NCI-H2196 (cell line): ENCODE measurements at regions not wholly inside any gene's neighbourhood (a gene's known extent, or its start where the extent isn't known, plus 50 kb on each side); places are given as distances from the start of the nearest gene placed in this dataset.
"Not testable (repeated sequence)": the region's sequence is repeated elsewhere in the genome, so short reads cannot be mapped to it uniquely, and the experiment has no call there.

Source experiments
- DNase-seq: peaks from one replicate; lab custom pipeline; 2025; ENCODE audit not compliant: unreplicated experiment; lab: John Stamatoyannopoulos, UW

- DNase-seq, result no peak
These were observed 162.7 kb upstream of the NT5E start for GRCh38 chr6:85287158-85287557.

- not testable (repeated sequence) for DNase-seq
These were observed 163.4 kb upstream of the NT5E start for GRCh38 chr6:85286507-85286906.

DNA sequence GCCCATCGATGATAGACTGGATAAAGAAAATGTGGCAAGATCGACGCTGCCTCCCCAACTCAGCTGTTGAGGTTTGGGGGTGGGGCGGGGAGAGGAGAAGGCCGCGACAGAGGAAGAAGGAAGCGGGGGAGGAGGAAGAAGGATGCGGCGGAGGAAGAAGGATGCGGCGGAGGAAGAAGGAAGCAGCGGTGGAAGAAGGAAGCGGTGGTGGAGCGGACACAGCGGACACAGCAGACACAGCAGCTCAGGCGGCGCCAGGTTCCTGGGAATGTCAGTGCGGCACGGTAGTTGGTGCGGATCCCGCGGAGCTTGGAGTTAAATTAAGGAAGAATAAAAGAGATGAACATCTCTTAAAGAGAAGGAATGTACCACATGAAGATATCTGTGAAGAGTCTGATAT lies 163.9 kb upstream of the NT5E start:
- no peak for DNase-seq

DNA sequence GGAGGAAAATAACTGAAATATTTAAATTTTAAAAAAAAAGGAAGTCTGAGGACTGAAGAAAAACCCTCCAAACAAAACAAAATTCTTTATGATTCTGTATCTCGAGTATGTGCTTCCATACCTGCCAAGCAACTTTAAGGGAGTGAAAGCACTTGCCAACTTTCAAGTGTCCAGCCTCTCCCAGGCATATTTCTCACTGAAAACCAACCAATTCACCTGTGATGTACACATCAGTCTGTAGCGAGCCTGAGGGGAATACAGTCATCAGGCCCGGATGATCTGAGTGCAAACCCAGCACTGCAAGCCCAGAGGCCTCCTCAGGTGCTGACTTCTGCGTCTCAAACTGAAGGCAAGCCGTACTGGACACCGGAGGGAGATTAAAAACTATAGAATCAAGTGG lies 164.8 kb upstream of the NT5E start:
- DNase-seq, result no peak

DNA sequence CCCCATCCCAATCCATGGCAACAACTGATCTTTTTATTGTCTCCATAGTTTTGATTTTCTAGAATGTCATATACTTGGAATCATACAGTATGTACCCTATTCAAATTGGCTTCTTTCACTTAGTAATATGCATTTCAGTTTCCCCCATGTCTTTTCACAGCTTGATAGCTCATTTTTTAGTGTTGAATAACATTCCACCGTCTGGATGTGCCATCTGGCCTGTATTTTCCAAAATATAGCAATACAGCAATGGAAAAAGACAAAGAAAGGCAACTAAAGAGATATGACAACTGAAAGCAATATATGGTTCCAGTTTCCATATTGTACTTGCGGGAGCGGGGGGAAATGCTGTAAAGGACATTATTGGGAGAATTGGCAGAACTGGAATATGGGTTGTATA lies 166.4 kb upstream of the NT5E start:
- DNase-seq, result no peak

- no peak for DNase-seq
These were observed 171.3 kb upstream of the NT5E start for GRCh38 chr6:85278466-85279035.

GRCh38 chr6:85276026-85276425 lies 173.9 kb upstream of the NT5E start:
- not testable (repeated sequence) for DNase-seq

DNA sequence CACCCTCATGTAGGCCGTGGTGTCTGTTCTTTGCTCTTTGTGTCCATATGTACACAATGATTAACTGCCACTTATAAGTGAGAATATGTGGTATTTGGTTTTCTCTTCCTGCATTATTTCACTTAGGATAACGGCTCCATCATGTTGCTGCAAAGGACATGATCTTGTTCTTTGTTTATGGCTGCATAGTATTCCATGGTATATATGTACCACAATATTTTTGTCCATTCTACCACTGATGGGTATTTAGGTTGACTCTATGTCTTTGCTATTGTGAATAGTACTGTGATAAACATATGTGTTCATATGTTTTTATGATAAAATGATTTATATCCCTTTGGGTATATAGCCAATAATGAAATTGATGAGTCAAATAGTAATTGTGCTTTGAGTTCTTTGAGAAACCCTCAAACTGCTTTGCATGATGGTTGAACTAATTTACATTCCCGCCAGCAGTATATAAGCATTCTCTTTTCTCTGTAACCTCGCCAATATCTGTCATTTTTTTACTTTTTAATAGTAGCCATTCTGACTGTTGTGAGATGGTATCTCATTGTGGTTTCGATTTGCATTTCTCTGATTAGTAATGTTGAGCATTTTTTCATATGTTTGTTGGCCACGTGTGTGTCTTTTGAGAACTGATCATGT lies 174.4 kb upstream of the NT5E start:
- DNase-seq, result no peak

DNA sequence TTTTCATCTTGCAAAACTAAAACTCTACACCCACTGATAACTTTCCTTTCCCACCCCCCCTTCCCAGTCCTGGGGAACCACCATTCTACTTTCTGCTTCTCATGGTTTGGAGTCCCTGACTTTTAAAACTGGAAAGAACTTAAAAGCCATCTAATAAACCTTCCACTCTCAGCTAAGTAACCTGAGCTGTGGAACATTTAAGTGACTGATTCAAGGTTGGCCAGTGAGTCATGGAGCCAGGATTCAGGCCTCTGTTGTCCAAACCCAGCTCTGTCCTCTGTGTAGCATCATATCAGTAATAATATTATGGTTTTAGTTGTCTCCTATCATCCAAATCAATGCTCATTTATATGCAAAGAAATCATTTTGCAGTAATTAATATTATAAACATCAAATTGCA lies 176.0 kb upstream of the NT5E start:
- DNase-seq, result no peak

DNA sequence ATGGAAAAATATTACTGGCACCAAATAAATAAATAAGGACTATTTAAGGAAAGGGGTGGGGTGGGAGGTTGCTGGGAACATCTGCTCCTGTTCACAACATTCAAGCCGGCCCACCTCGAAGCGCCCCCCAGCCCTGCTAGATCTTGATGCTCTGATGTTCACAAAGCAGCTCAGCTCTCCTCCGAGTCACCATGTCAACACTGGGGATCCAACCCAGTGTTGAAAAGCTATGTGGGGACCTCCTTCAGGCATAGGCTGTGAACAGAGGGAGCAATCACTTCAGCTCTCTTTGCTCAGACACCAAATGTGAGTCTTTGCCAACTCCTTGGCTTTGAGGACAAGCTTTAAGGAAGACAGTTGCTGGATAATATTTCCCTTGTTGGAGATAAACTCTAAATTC lies 176.8 kb upstream of the NT5E start:
- no peak for DNase-seq

DNA sequence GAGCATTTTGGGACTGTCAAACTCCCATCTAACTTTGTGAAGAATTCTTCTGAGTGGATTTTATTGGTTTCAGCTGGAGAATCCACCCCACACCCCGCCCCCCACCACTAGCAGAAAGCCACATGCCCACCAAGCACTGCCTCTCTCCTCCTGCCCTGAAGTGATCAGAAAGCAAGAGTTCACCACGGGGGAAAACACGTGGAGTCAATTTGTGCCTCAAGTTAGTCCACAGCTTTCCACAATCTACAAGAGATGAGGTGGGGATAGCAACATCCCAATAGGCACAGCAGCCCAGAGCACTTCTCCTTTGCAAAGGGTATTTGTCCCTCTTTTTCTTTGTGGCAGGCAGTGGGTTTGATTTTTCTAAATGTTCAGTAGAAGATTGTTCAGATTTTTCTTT lies 177.3 kb upstream of the NT5E start:
- no peak for DNase-seq

DNA sequence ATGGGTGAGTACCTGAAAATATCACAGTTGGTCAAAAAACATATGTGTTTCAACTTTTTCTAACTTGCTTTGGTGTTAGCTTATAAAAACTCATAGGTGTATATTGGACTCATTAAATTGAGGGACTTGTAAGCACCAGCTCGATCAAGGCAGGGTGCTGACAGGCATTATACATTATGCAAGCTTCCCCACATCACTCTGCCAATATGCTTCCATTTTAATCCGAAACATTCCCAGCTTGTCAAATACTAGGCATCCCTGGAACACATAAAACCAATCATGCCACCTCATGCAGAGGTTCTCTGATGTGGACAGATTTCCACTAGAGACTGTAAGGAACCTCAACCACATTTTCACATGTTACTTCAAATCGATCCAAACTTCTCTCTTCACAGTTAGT lies 187.3 kb upstream of the NT5E start:
- DNase-seq, result no peak

GRCh38 chr6:85261271-85261670 lies 188.6 kb upstream of the NT5E start:
- DNase-seq, result no peak

DNA sequence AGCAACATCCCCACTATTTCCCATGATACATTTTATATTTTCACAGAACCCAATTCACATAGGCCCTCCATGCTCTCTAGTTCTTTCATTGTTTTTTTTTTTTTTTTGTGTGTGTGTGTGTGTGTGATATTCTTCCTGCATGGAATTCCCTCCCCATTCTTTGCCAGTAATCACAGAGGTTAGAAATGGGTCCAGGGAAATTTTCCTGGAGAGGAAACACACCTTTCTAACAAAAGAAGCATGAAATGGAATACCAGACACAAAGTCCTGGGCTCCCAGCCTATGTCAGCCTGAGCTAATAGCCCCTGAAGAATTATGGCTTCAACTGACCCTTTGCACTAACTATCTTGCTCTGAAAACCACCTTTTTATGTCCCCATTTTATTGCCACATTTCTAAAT lies 194.2 kb upstream of the NT5E start:
- no peak for DNase-seq

- DNase-seq, result no peak
These were observed 197.3 kb upstream of the NT5E start for GRCh38 chr6:85252552-85252951.

GRCh38 chr6:85252085-85252484 lies 197.8 kb upstream of the NT5E start:
- no peak for DNase-seq

DNA sequence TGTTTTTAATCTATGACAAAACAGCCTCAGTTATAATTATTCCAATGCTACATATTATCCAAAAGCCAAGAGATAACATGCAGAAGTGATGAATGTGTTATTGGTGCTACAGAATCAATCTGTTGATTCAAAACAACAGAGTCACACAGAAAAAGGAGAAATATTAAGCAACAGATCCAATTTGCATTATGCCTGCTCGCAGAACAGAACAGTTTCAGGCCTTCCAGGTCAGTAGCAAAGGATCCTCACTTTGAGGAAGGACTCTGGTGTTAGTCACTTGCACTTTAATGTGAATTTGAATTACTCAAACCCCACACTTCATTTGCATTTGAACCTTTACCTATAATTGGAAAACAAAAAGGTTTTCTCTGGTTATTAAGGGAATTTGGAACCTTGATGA lies 198.6 kb upstream of the NT5E start:
- DNase-seq, result no peak

DNA sequence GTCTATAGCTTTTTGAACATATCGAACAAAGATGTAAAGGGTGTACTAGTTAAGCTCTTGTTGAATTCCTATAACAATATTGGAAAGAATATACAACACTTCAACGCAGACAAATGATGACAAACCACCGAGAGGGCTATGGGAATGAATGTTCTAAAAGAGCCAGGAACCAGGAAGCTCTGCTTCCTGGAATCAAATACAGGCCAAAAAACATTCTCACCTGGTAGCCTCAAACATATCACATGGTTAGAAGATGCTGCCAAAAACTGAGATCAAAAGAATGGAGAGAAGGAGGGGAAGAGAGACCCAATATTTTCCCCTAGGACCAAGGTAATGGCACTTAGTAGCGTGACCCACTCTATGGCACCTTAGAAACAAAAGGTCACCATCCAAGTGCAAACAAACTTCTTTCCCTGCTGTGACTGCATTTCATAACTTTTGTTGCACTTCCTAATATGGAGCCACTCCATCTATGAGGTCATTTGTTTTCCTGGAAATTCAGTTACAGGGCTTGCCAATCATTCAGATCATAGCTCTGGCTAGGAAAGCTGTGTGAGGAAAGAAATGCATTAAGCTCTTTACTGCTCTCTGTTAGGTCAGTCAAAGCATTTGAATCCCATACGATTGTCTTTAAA lies 199.2 kb upstream of the NT5E start:
- DNase-seq, result no peak

DNA sequence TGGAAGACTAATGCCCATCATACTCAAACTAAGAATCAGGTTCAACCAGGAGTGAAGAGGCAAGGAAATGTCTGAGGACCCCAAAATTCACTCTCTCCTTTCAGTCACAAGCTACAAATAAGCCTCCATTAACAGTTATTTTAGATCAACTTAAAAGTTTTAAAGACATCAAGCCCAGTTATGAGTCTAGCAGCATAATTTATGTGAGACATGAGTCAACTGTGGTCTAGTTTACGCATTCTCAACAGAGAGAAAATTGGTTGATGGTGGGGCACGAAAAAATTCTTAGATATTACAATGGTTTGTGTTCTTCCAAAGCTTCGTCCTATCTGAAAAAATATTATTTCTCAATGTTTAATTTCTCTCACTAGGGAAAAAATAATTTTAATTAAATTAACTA lies 204.9 kb upstream of the NT5E start:
- no peak for DNase-seq

DNA sequence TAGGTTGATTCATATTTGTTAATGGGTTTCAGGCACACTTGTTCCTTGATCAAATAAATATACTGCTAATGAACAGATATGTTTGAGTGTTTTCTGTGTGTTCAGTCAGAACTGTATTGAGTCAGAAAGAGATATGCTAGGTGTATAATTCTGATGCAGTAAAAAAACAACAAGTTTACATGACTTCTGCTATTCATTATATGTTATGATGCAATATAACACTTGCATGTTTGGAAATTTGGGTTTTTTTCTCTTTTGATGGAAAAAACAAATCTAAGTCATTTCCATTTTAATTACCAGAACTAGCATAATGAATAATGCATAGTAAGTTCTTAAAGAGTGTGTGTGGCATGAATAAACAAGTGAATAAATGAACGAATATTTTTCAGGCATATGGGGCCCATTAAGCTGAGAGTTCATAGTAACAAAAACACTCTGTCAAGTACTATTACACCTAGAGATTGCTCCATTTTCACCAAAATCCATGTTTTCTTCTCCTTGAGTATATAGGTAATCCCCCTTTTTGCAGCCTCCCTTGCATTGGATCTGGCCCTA lies 208.3 kb upstream of the NT5E start:
- DNase-seq, result no peak

- DNase-seq, result no peak
These were observed 209.0 kb upstream of the NT5E start for GRCh38 chr6:85240787-85241385.

DNA sequence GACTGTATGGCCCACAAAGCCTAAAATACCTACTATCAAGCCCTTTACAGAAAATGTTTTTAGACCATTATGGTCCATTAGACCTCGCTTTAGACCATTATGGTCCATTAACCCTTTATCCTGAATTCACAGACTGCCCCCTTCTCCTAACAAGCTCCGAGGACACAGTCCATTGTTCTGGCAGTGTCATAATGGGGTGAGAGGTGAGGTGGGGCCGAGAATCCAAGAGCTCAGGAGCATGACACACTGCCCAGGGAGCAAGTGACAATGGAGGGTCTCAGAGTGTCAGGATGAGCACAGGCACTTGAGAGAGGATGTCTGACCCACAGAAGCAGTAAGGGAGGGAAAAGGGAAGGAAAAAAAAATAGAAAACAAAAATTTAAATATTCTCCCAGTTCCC lies 212.4 kb upstream of the NT5E start:
- DNase-seq, result no peak
